K562 (cell line): ENCODE measurements at regions not wholly inside any gene's neighbourhood (a gene's known extent, or its start where the extent isn't known, plus 50 kb on each side); places are given as distances from the start of the nearest gene placed in this dataset.

Source experiments
- GTF2F1 ChIP-seq: IDR thresholded peaks from 2 replicates; pipeline ENCODE4 v1.6.1; 2011; ENCODE audit warnings: low read depth, low read length, improper control_type of control experiment
- MEF2A ChIP-seq: IDR thresholded peaks from 2 replicates; pipeline ENCODE4 v1.6.1; 2011; ENCODE audit warnings: low read depth, mild to moderate bottlenecking, low read length, moderate library complexity; ENCODE audit not compliant: control insufficient read depth
- MGA ChIP-seq: fragments of 450-650 bp; IDR thresholded peaks from 2 replicates; pipeline ENCODE4 v1.6.1; 2016; ENCODE audit warnings: mild to moderate bottlenecking, moderate library complexity
- NUFIP1 ChIP-seq: fragments of 450-650 bp; IDR thresholded peaks from 2 replicates; pipeline ENCODE4 v1.6.1; 2018; ENCODE audit not compliant: partially characterized antibody
- POLR2A ChIP-seq: fragments of 450-650 bp; conservative IDR thresholded peaks from 2 replicates; pipeline ENCODE4 v1.6.1; 2016
- RAD51 ChIP-seq: fragments of 450-650 bp; IDR thresholded peaks from 2 replicates; pipeline ENCODE4 v1.7.1; 2016; ENCODE audit warnings: low read depth, mild to moderate bottlenecking, borderline replicate concordance
- RBFOX2 ChIP-seq: fragments of 200-400 bp; formaldehyde crosslinking; IDR thresholded peaks from 2 replicates; pipeline ENCODE4 v1.6.1; 2017; ENCODE audit warnings: low read depth, mild to moderate bottlenecking, low read length, moderate library complexity
- TAF9B ChIP-seq: fragments of 450-650 bp; IDR thresholded peaks from 2 replicates; pipeline ENCODE4 v1.6.1; 2018; ENCODE audit warnings: mild to moderate bottlenecking; ENCODE audit not compliant: partially characterized antibody
- TRIM28 ChIP-seq: fragments of 450-650 bp; IDR thresholded peaks from 2 replicates; pipeline ENCODE4 v1.6.1; 2017
- USF2 ChIP-seq: sonication (generic); formaldehyde crosslinking; IDR thresholded peaks from 2 replicates; pipeline ENCODE4 v1.5.0; 2020; ENCODE audit warnings: missing genetic modification reagents
- ZFP1 ChIP-seq: fragments of 450-650 bp; formaldehyde crosslinking; IDR thresholded peaks from 2 replicates; pipeline ENCODE4 v1.4.0; 2020; ENCODE audit warnings: mild to moderate bottlenecking, mixed read lengths
- ZNF217 ChIP-seq: sonication (generic); formaldehyde crosslinking; IDR thresholded peaks from 2 replicates; pipeline ENCODE4 v1.8.0; 2022; ENCODE audit warnings: mild to moderate bottlenecking, missing genetic modification reagents
- TF ChIP-seq, protein P1 (sequence below): fragments of 150-350 bp; conservative IDR thresholded peaks from 2 replicates; pipeline ENCODE4 v1.6.1; 2014; ENCODE audit warnings: low read length
- TF ChIP-seq, protein P2 (sequence below): fragments of 250-450 bp; sonication (Bioruptor Pico); IDR thresholded peaks from 2 replicates; pipeline ENCODE4 v1.9.0; 2021; ENCODE audit warnings: mild to moderate bottlenecking

- TF ChIP-seq MGA: no peak
- no peak for TF ChIP-seq GTF2F1
- TF ChIP-seq ZNF217 (CRISPR knock-in tag): no peak
- TF ChIP-seq, protein P1, sequence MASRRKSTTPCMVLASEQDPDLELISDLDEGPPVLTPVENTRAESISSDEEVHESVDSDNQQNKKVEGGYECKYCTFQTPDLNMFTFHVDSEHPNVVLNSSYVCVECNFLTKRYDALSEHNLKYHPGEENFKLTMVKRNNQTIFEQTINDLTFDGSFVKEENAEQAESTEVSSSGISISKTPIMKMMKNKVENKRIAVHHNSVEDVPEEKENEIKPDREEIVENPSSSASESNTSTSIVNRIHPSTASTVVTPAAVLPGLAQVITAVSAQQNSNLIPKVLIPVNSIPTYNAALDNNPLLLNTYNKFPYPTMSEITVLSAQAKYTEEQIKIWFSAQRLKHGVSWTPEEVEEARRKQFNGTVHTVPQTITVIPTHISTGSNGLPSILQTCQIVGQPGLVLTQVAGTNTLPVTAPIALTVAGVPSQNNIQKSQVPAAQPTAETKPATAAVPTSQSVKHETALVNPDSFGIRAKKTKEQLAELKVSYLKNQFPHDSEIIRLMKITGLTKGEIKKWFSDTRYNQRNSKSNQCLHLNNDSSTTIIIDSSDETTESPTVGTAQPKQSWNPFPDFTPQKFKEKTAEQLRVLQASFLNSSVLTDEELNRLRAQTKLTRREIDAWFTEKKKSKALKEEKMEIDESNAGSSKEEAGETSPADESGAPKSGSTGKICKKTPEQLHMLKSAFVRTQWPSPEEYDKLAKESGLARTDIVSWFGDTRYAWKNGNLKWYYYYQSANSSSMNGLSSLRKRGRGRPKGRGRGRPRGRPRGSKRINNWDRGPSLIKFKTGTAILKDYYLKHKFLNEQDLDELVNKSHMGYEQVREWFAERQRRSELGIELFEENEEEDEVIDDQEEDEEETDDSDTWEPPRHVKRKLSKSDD: no peak
- TF ChIP-seq RAD51: no peak
- no peak for TF ChIP-seq MEF2A
- no peak for TF ChIP-seq TAF9B
- no peak for TF ChIP-seq USF2 (CRISPR knock-in tag)
- no peak for TF ChIP-seq ZFP1 (CRISPR knock-in tag)
- TF ChIP-seq, protein P2, sequence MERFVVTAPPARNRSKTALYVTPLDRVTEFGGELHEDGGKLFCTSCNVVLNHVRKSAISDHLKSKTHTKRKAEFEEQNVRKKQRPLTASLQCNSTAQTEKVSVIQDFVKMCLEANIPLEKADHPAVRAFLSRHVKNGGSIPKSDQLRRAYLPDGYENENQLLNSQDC (CRISPR knock-in tag): no peak
- no peak for TF ChIP-seq RBFOX2
- TF ChIP-seq NUFIP1: no peak
- no peak for TF ChIP-seq TRIM28
- TF ChIP-seq POLR2A: no peak
These were observed 664.5 kb upstream of the NR5A2 start (continued) for GRCh38 chr1:199362996-199363395.
